ENCODE measurements at regions not wholly inside any gene's neighbourhood (a gene's known extent, or its start where the extent isn't known, plus 50 kb on each side); places are given as distances from the start of the nearest gene placed in this dataset.

DNA sequence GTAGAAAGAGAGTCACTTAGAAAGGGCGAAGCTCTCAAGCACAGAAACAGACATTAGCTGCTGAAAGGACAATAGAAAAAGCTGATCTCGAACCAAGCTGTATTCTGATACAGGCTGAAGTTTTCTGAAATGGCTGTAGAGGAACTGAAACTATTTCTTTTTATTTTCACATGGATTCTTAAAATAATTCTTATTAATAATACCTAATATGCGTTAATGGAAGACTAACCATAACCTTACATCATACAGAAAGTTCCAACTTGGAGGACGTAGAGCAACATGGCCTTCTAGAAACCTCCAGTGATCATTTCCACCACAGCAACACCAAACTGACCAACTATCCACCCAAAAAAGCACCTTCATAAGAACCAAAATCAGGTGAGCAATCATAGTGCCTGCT, 52.8 kb upstream of the ACADM start:
- TF ChIP-seq, protein P1, sequence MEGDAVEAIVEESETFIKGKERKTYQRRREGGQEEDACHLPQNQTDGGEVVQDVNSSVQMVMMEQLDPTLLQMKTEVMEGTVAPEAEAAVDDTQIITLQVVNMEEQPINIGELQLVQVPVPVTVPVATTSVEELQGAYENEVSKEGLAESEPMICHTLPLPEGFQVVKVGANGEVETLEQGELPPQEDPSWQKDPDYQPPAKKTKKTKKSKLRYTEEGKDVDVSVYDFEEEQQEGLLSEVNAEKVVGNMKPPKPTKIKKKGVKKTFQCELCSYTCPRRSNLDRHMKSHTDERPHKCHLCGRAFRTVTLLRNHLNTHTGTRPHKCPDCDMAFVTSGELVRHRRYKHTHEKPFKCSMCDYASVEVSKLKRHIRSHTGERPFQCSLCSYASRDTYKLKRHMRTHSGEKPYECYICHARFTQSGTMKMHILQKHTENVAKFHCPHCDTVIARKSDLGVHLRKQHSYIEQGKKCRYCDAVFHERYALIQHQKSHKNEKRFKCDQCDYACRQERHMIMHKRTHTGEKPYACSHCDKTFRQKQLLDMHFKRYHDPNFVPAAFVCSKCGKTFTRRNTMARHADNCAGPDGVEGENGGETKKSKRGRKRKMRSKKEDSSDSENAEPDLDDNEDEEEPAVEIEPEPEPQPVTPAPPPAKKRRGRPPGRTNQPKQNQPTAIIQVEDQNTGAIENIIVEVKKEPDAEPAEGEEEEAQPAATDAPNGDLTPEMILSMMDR (IDR thresholded peaks at IDR 0.05; ENCODE audit: low read length) = no peak
- TF ChIP-seq EZH2 (optimal IDR thresholded peaks at IDR 0.05; ENCODE audit: low read depth, low read length) (no peak), EZH2phosphoT487 (IDR thresholded peaks at IDR 0.05; ENCODE audit: low read length) (no peak)
